Mesothelial cell of epicardium (in vitro differentiated cells): ENCODE measurements at regions not wholly inside any gene's neighbourhood (a gene's known extent, or its start where the extent isn't known, plus 50 kb on each side); places are given as distances from the start of the nearest gene placed in this dataset.
"Not testable (repeated sequence)": the region's sequence is repeated elsewhere in the genome, so short reads cannot be mapped to it uniquely, and the experiment has no call there.

Source experiments
- DNase-seq, 2 experiments: peaks; one replicate each; pipeline ENCODE4 v3.0.0; 2021; ENCODE audit warnings: low spot score in 2 of 2; ENCODE audit not compliant: unreplicated experiment in 2 of 2
- H3K27ac Mint-ChIP-seq: 2 replicates; pipeline ENCODE4 v1.8.0; 2021; ENCODE audit warnings: mixed read lengths
- H3K27me3 Mint-ChIP-seq: 2 replicates; pipeline ENCODE4 v1.8.0; 2021; ENCODE audit warnings: low read depth, mixed read lengths
- H3K36me3 Mint-ChIP-seq: 2 replicates; pipeline ENCODE4 v1.8.0; 2021; ENCODE audit warnings: mixed read lengths
- H3K4me1 Mint-ChIP-seq: 2 replicates; pipeline ENCODE4 v1.8.0; 2021; ENCODE audit warnings: mixed read lengths
- H3K4me3 Mint-ChIP-seq: 2 replicates; pipeline ENCODE4 v1.8.0; 2021; ENCODE audit warnings: mild to moderate bottlenecking, moderate library complexity, mixed read lengths
- H3K9me3 Mint-ChIP-seq: 2 replicates; pipeline ENCODE4 v1.8.0; 2021; ENCODE audit warnings: mixed read lengths
- TF ChIP-seq, protein P1 (sequence below): fragments of 200-600 bp; sonication (generic); IDR thresholded peaks from one replicate; pipeline ENCODE4 v1.5.0; 2021; ENCODE audit warnings: antibody characterized with exemption; ENCODE audit not compliant: unreplicated experiment

DNA sequence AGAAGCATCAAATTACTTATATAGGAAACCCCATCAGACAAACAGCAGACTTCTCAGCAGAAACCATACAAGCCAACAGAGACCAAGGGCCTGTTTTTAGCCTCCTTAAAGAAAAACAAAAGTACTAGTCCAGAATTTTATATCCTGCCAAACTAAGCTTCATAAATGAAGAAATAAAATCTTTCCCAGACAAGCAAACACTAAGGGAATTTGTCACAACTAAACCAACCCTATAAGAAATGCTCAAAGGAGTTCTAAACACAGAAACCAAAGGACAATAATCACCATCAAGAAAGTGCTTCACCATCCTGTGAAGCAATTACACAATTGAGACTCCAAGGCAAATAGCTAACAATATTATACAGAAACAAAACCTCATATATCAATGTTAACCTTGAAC lies 238.6 kb downstream of the NKX6-1 start:
- DNase-seq, result no peak
- Mint-ChIP-seq H3K36me3 (no peaks in the 10 kb centered on the region), H3K27me3 (no peaks in the 10 kb centered on the region), H3K4me3 (no peak overlapping the region), H3K4me1 (no peaks in the 10 kb centered on the region), H3K9me3 (peaks cover 45% of the 10 kb centered on the region), H3K27ac (no peak overlapping the region)
- TF ChIP-seq, protein P1, sequence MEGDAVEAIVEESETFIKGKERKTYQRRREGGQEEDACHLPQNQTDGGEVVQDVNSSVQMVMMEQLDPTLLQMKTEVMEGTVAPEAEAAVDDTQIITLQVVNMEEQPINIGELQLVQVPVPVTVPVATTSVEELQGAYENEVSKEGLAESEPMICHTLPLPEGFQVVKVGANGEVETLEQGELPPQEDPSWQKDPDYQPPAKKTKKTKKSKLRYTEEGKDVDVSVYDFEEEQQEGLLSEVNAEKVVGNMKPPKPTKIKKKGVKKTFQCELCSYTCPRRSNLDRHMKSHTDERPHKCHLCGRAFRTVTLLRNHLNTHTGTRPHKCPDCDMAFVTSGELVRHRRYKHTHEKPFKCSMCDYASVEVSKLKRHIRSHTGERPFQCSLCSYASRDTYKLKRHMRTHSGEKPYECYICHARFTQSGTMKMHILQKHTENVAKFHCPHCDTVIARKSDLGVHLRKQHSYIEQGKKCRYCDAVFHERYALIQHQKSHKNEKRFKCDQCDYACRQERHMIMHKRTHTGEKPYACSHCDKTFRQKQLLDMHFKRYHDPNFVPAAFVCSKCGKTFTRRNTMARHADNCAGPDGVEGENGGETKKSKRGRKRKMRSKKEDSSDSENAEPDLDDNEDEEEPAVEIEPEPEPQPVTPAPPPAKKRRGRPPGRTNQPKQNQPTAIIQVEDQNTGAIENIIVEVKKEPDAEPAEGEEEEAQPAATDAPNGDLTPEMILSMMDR, result no peak

DNA sequence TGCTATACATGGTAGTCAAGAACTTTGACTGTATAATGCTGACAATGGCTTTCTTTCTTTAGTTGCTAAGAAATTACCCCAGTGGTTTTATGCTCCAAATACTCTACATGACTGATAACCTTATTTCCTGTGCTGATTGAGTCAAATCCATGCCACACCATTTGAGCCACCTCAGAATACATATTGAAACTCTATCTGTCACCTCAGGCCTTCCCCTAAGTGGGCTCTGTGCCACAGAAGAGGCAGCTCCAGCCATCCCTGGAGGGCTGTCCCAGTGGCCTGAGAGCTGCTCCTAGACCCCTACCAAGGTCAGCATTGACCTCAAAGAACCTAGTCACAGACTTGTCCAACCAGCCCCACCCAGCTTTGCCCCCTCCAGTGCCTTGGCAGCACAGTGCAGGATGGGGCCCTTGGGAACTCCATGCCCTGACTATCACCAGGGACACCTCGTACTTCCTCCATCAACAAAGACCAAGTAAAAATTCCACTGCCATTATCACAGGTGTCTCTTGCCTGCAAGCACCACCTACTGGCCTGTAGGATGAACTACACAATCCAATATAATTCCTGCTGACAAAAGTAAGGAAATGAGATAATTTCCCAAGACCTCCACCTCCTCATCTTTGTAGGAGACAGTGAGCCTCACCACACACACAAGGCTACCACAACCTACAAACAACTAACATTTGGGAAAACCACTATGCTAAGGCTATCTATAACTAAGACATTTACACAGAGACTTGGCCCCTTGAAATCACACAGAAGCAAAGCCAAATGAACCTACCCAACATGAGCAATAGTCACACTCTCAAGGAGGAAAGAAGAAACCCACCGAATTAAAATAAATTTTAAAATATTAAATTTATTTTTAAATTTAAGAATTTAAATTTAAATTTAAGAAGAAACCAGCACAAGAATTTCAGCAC lies 239.9 kb downstream of the NKX6-1 start:
- Mint-ChIP-seq H3K4me1 (no peaks in the 10 kb centered on the region), H3K36me3 (no peaks in the 10 kb centered on the region), H3K9me3 (peaks cover 42% of the 10 kb centered on the region), H3K4me3 (no peak overlapping the region), H3K27me3 (no peaks in the 10 kb centered on the region), H3K27ac (no peak overlapping the region)
- DNase-seq, result no peak
- TF ChIP-seq, protein P1, result peak; percentile 50

DNA sequence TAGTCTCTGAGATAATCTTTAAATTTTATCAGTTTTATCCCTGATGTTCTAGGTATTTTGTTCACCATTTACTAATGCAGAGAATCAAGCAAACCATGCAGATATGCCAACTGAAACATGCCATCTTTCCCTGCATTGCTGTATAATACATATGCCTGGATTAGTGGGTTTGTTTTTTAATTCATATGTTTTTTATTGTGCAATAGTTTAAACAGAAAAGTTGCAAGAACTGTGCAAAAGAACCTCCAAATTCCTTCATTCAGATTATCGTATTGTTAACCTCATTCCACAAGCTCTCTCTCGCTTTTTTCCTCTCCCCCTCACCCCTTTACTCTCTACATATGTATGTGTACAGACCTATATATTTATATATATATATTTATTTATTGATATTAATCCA lies 244.6 kb downstream of the NKX6-1 start:
- Mint-ChIP-seq H3K4me1 (no peaks in the 10 kb centered on the region), H3K27me3 (peaks cover 3% of the 10 kb centered on the region), H3K27ac (no peak overlapping the region), H3K36me3 (no peaks in the 10 kb centered on the region), H3K9me3 (peaks cover 11% of the 10 kb centered on the region), H3K4me3 (no peak overlapping the region)
- DNase-seq, result no peak
- TF ChIP-seq, protein P1, result no peak

DNA sequence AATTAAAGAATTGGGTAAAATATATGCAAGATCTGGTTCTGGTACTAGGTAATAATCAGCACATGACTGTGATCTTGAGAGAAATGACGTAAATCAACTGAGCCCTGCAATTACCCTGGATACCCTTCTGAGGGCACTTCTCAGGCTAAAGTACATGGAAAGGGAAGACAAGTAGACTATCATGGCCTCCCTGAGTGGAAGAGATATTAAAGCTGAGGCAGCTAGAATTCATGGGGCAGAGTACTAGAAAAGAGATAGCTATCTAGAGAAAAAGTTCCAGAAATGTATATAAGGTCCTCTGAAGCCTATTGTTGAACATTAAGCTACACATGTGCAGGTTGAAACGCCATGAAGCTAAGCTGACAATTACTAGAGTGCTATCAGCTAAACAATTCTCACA lies 249.6 kb downstream of the NKX6-1 start:
- no peak for DNase-seq
- no peak overlapping the region for H3K4me3 Mint-ChIP-seq
- no peaks in the 10 kb centered on the region for H3K36me3 Mint-ChIP-seq
- H3K27ac Mint-ChIP-seq, result no peak overlapping the region
- H3K4me1 Mint-ChIP-seq, result no peaks in the 10 kb centered on the region
- TF ChIP-seq, protein P1, result no peak
- peaks cover 3% of the 10 kb centered on the region for H3K27me3 Mint-ChIP-seq
- H3K9me3 Mint-ChIP-seq, result peaks cover 9% of the 10 kb centered on the region

DNA sequence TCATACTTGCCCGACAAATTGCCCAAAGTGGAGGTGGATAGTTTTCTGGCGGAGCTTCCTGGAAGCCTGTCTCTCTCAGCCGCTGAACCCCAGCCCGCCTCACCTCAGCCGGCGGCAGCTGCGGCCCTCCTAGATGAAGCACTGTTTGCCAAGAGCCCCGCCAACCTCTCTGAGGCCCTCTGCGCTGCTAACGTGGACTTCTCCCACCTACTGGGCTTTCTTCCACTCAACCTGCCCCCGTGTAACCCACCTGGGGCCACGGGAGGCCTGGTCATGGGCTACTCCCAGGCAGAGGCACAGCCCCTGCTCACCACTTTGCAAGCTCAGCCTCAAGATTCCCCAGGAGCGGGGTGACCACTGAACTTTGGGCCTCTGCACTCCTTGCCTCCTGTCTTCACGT lies 254.1 kb downstream of the NKX6-1 start:
- H3K4me1 Mint-ChIP-seq, H3K27me3 Mint-ChIP-seq: not testable (repeated sequence)

DNA sequence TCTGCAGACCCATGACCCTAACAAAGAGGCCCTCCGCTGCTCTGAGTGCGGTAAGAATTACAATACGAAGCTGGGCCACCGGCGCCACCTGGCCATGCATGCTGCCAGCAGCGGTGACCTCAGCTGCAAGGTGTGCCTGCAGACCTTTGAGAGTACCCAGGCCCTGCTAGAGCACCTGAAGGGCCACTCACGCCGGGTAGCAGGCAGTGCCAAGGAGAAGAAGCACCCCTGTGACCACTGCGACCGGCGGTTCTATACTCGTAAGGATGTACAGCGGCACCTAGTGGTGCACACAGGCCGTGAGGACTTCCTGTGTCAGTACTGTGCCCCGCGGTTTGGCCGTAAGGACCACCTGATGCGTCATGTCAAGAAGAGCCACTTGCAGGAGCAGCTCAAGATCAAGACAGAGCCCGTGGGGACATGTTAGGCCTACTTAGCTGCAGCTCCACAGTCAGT lies 254.7 kb downstream of the NKX6-1 start:
- H3K27me3 Mint-ChIP-seq, H3K27ac Mint-ChIP-seq, H3K4me1 Mint-ChIP-seq, H3K4me3 Mint-ChIP-seq, H3K36me3 Mint-ChIP-seq, DNase-seq, H3K9me3 Mint-ChIP-seq: not testable (repeated sequence)

More for the DNA sequence above, 254.1 kb downstream of the NKX6-1 start:
- not testable (repeated sequence) for H3K27ac Mint-ChIP-seq, H3K36me3 Mint-ChIP-seq, DNase-seq, H3K4me3 Mint-ChIP-seq, H3K9me3 Mint-ChIP-seq
